ENCODE measurements at regions not wholly inside any gene's neighbourhood (a gene's known extent, or its start where the extent isn't known, plus 50 kb on each side); places are given as distances from the start of the nearest gene placed in this dataset.
"Not testable (repeated sequence)": the region's sequence is repeated elsewhere in the genome, so short reads cannot be mapped to it uniquely, and the experiment has no call there.

- no peak for DNase-seq
These were observed 168.4 kb downstream of the ALG10B start for GRCh38 chr12:38484821-38485449.

GRCh38 chr12:38488866-38489265 is 172.3 kb downstream of the ALG10B start:
- no peak for DNase-seq

- DNase-seq: no peak
These were observed 173.5 kb downstream of the ALG10B start for GRCh38 chr12:38490073-38490472.

GRCh38 chr12:38490941-38491340 is 174.4 kb downstream of the ALG10B start:
- no peak for DNase-seq

GRCh38 chr12:38501481-38501880 is 184.9 kb downstream of the ALG10B start:
- DNase-seq: no peak

- DNase-seq: no peak
These were observed 185.4 kb downstream of the ALG10B start for GRCh38 chr12:38501991-38502390.

GRCh38 chr12:38502415-38502814 is 185.8 kb downstream of the ALG10B start:
- DNase-seq: no peak

GRCh38 chr12:38507839-38508238 is 191.3 kb downstream of the ALG10B start:
- no peak for DNase-seq

- DNase-seq: no peak
These were observed 191.7 kb downstream of the ALG10B start for GRCh38 chr12:38508246-38508645.

- no peak for DNase-seq
These were observed 199.3 kb downstream of the ALG10B start for GRCh38 chr12:38515912-38516311.

GRCh38 chr12:38516418-38516817 is 199.8 kb downstream of the ALG10B start:
- no peak for DNase-seq

- DNase-seq: no peak
These were observed 207.3 kb downstream of the ALG10B start for GRCh38 chr12:38523920-38524319.

- DNase-seq: no peak
These were observed 211.1 kb downstream of the ALG10B start for GRCh38 chr12:38527631-38528030.

- DNase-seq: no peak
These were observed 212.0 kb downstream of the ALG10B start for GRCh38 chr12:38528527-38528926.

GRCh38 chr12:38529281-38529680 is 212.7 kb downstream of the ALG10B start:
- not testable (repeated sequence) for DNase-seq

- no peak for DNase-seq
These were observed 221.7 kb downstream of the ALG10B start for GRCh38 chr12:38538319-38538718.

GRCh38 chr12:38540156-38540555 is 223.6 kb downstream of the ALG10B start:
- DNase-seq: no peak

- no peak for DNase-seq
These were observed 225.3 kb downstream of the ALG10B start for GRCh38 chr12:38541849-38542248.

GRCh38 chr12:38543151-38543550 is 226.6 kb downstream of the ALG10B start:
- DNase-seq: no peak

GRCh38 chr12:38544330-38545066 is 227.9 kb downstream of the ALG10B start:
- no peak for DNase-seq

- DNase-seq: no peak
These were observed 231.0 kb downstream of the ALG10B start for GRCh38 chr12:38547586-38547985.

- DNase-seq: no peak
These were observed 239.3 kb downstream of the ALG10B start for GRCh38 chr12:38555620-38556591.

- DNase-seq: no peak
These were observed 240.1 kb downstream of the ALG10B start for GRCh38 chr12:38556647-38557046.

Data from CD4-positive, alpha-beta T cell treated with Interferon alpha-2 for 1 hour (primary cell).